OCI-LY3 (cell line): ENCODE measurements at regions not wholly inside any gene's neighbourhood (a gene's known extent, or its start where the extent isn't known, plus 50 kb on each side); places are given as distances from the start of the nearest gene placed in this dataset.
"Not testable (repeated sequence)": the region's sequence is repeated elsewhere in the genome, so short reads cannot be mapped to it uniquely, and the experiment has no call there.

Source experiments
- H2AFZ ChIP-seq: fragments of 200-600, 300-600 bp; shearing (Covaris generic); 2 replicates; pipeline ENCODE4 v1.6.0; 2014; ENCODE audit warnings: antibody characterized with exemption, low read depth, low read length
- H3K27ac ChIP-seq: fragments of 200-600, 300-600 bp; sonication (generic); 2 replicates; pipeline ENCODE4 v1.5.1; 2014; ENCODE audit warnings: mild to moderate bottlenecking, low read length, moderate library complexity, mixed read lengths
- H3K27me3 ChIP-seq: fragments of 200-600, 300-600 bp; sonication (generic); 2 replicates; pipeline ENCODE4 v1.6.1; 2014; ENCODE audit warnings: low read depth, low read length, mixed read lengths
- H3K36me3 ChIP-seq: fragments of 200-600, 300-600 bp; sonication (generic); replicated peaks from 2 replicates; pipeline ENCODE3; 2014; ENCODE audit warnings: low read depth, low read length, mixed read lengths
- H3K4me1 ChIP-seq: fragments of 300-600, 200-600 bp; sonication (generic); 2 replicates; pipeline ENCODE4 v1.6.1; 2014; ENCODE audit warnings: low read length, mixed read lengths
- H3K4me2 ChIP-seq: fragments of 200-600, 300-600 bp; sonication (generic); 2 replicates; pipeline ENCODE4 v1.6.1; 2014; ENCODE audit warnings: low read length, mixed read lengths
- H3K4me3 ChIP-seq: fragments of 300-600, 200-600 bp; sonication (generic); 2 replicates; pipeline ENCODE4 v1.5.1; 2014; ENCODE audit warnings: antibody characterized with exemption, mild to moderate bottlenecking, low read length, moderate library complexity
- H3K79me2 ChIP-seq: fragments of 300-600, 200-600 bp; shearing (Covaris generic); 2 replicates; pipeline ENCODE4 v1.6.1; 2014; ENCODE audit warnings: mild to moderate bottlenecking, low read length, mixed read lengths
- H3K9ac ChIP-seq: fragments of 300-600, 200-600 bp; shearing (Covaris generic); 2 replicates; pipeline ENCODE4 v1.6.0; 2014; ENCODE audit warnings: mild to moderate bottlenecking, low read length, moderate library complexity
- H3K9me3 ChIP-seq: fragments of 200-600, 300-600 bp; shearing (Covaris generic); 2 replicates; pipeline ENCODE4 v1.6.1; 2014; ENCODE audit warnings: low read length, mixed read lengths; ENCODE audit not compliant: insufficient read depth
- H4K20me1 ChIP-seq: fragments of 200-600, 300-600 bp; sonication (generic); 2 replicates; pipeline ENCODE4 v1.6.1; 2016; ENCODE audit warnings: low read length, mixed read lengths; ENCODE audit not compliant: insufficient read depth
- EZH2phosphoT487 ChIP-seq: fragments of 200-600 bp; shearing (Covaris generic); IDR thresholded peaks from 2 replicates; pipeline ENCODE4 v1.6.1; 2018; ENCODE audit warnings: antibody characterized with exemption, mixed run types, low read depth
- TF ChIP-seq, protein P1 (sequence below): fragments of 200-600, 300-600 bp; sonication (generic); IDR thresholded peaks from 2 replicates; pipeline ENCODE4 v1.5.1; 2014; ENCODE audit warnings: antibody characterized with exemption, low read length, low read depth

DNA sequence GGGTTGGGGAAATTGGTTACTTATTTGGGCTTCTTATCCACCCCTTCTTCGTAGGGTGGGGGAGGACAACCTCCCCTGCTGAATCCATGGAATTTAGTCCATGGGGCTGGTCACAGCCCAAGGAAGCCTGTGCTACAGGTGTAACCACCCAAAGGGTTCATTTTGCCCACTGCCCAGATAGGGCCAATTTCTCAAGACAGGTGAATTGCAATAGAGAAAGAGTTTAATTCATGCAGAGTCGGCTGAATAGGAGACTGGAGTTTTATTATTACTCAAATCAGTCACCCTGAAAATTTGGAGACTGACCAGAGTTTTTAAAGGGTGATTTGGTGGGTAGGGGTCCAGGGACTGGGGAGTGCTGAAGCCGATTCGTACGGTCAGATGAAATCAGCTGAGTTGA lies 101.5 kb upstream of the HS3ST2 start:
- H3K36me3 ChIP-seq: no peaks in the 10 kb centered on the region

DNA sequence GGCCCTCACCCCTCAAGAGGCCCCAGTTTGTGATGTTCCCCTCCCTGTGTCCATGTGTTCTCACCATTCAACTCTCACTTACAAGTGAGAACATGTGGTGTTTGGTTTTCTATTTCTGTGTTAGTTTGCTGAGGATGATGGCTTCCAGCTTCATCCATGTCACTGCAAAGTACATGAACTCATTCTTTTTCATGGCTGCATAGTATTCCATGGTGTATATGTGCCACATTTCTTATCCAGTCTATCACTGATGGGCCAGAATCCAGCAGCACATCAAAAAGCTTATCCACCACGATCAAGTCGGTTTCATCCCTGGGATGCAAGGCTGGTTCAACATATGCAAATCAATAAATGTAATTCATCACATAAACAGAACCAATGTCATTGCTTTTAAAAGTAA lies 95.4 kb upstream of the HS3ST2 start:
- H3K27me3 ChIP-seq: 0 out of 2 replicates have a peak, but pooled peaks cover 11% of the 10 kb centered on the region
- H3K4me1 ChIP-seq, H3K9me3 ChIP-seq, H3K4me2 ChIP-seq, H2AFZ ChIP-seq, H4K20me1 ChIP-seq, H3K9ac ChIP-seq, H3K36me3 ChIP-seq, H3K4me3 ChIP-seq, H3K27ac ChIP-seq, H3K79me2 ChIP-seq: not testable (repeated sequence)

More for the DNA sequence above, 101.5 kb upstream of the HS3ST2 start:
- Histone ChIP-seq H3K27ac (no peak overlapping the region), H3K9me3 (peaks cover 4% of the 10 kb centered on the region; the same call in 1 of the 2 replicates), H3K9ac (no peak overlapping the region), H3K4me1 (no peaks in the 10 kb centered on the region), H2AFZ (no peak overlapping the region), H3K4me2 (no peak overlapping the region), H3K27me3 (no peaks in the 10 kb centered on the region), H4K20me1 (no peaks in the 10 kb centered on the region), H3K79me2 (no peaks in the 10 kb centered on the region), H3K4me3 (no peak overlapping the region)
- TF ChIP-seq EZH2phosphoT487: no peak
- TF ChIP-seq, protein P1, sequence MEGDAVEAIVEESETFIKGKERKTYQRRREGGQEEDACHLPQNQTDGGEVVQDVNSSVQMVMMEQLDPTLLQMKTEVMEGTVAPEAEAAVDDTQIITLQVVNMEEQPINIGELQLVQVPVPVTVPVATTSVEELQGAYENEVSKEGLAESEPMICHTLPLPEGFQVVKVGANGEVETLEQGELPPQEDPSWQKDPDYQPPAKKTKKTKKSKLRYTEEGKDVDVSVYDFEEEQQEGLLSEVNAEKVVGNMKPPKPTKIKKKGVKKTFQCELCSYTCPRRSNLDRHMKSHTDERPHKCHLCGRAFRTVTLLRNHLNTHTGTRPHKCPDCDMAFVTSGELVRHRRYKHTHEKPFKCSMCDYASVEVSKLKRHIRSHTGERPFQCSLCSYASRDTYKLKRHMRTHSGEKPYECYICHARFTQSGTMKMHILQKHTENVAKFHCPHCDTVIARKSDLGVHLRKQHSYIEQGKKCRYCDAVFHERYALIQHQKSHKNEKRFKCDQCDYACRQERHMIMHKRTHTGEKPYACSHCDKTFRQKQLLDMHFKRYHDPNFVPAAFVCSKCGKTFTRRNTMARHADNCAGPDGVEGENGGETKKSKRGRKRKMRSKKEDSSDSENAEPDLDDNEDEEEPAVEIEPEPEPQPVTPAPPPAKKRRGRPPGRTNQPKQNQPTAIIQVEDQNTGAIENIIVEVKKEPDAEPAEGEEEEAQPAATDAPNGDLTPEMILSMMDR: no peak

DNA sequence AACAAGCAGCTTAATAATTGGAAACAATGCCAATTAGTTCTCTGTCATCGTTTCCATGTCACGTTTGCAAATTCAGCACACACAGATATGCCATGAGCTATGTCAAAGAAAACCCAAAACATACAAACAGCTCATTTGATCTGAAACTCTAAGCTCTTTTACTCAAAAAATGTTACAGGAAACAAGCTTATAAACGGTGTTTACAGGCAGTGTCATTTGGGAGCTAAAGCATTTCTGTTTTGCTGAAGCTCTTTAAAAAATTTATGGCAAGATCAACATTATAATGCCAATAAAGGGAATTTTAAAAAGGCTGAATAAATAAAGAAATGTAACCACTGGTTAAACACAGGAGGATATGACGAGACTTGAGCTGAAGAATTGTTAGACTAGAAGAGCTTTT lies 94.0 kb upstream of the HS3ST2 start:
- no peak overlapping the region for H3K4me3 ChIP-seq
- H3K79me2 ChIP-seq: no peaks in the 10 kb centered on the region
- no peaks in the 10 kb centered on the region for H3K9me3 ChIP-seq
- no peak overlapping the region for H3K4me2 ChIP-seq
- TF ChIP-seq, protein P1: no peak
- no peak for TF ChIP-seq EZH2phosphoT487
- H3K27ac ChIP-seq: no peak overlapping the region
- H3K4me1 ChIP-seq: no peaks in the 10 kb centered on the region
- no peak overlapping the region for H3K9ac ChIP-seq
- H3K36me3 ChIP-seq: no peaks in the 10 kb centered on the region
- no peak overlapping the region for H2AFZ ChIP-seq
- H3K27me3 ChIP-seq: 0 out of 2 replicates have a peak, but pooled peaks cover 11% of the 10 kb centered on the region
- H4K20me1 ChIP-seq: no peaks in the 10 kb centered on the region

DNA sequence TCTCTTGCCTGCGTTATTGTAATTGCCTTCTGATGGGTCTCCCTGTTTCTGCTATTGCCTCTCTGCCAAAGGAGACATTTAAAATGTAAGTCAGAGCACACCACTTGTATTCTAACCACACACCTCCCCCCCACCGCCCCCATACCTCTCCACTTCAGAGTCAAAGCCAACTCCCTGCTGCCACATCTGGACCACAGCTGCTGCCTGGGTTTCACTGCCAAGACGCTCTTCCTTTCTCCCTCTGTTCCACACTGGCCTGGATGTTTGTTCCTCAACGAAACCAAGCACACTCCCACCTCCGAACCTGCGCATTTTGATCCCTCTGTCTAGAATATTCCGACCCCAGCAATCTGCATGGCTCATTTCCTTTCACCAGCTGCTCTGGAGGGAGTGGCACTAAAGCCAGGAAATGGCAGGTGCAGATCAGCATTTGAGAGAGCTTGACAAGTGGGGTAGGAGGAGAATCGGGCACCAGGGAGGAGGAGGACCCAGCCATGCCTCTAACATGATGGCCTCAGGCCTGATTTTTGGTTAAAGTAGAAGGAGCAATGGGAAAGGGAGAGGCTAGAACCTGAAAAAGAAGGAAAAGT lies 92.4 kb upstream of the HS3ST2 start:
- H3K4me1 ChIP-seq: no peaks in the 10 kb centered on the region
- H3K4me2 ChIP-seq: no peak overlapping the region
- no peak overlapping the region for H3K27ac ChIP-seq
- 0 out of 2 replicates have a peak, but pooled peaks cover 11% of the 10 kb centered on the region for H3K27me3 ChIP-seq
- H3K9me3 ChIP-seq: no peaks in the 10 kb centered on the region
- H3K36me3 ChIP-seq: no peaks in the 10 kb centered on the region
- H4K20me1 ChIP-seq: no peaks in the 10 kb centered on the region
- H3K9ac ChIP-seq: no peak overlapping the region
- no peak overlapping the region for H2AFZ ChIP-seq
- no peaks in the 10 kb centered on the region for H3K79me2 ChIP-seq
- H3K4me3 ChIP-seq: no peak overlapping the region
- no peak for TF ChIP-seq EZH2phosphoT487

DNA sequence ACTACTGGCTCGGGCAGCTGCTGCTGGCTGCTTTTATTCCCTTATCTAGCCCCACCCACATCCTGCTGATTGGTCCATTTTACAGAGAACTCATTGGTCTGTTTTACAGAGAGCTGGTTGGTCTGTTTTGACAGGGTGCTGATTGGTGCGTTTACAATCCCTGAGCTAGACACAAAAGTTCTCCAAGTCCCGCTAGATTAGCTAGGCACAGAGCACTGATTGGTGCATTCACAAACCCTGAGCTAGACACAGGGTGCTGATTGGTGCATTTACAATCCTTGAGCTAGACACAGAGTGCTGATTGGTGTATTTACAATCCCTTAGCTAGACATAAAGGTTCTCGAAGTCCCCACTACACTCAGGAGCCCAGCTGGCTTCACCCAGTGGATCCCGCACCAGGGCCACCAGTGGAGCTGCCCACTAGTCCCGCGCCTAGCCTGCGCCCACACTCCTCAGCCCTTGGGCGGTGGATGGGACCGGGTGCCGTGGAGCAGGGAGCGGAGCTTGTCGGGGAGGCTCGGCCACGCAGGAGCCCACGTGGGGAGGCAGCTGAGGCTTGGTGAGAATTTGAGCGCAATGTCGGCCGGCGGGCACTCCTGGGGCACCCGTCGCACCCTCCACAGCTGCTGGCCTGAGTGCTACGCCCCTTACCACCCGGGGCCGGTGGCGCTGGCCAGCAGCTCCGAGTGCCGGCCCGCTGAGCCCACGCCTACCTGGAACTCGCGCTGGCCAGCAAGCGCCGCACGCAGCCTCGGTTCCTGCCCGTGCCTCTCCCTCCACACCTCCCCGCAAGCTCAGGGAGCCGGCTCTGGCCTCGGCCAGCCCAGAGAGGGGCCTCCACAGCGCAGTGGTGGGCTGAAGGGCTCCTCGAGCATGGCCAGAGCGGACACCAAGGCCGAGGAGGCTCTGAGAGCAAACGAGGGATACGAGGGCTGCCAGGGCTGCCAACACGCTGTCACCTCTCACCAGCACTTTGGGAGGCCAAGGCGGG lies 91.1 kb upstream of the HS3ST2 start:
- H3K9ac ChIP-seq, H4K20me1 ChIP-seq, H3K4me1 ChIP-seq, H2AFZ ChIP-seq, H3K4me3 ChIP-seq, H3K27ac ChIP-seq, H3K9me3 ChIP-seq, H3K4me2 ChIP-seq, H3K79me2 ChIP-seq, H3K36me3 ChIP-seq: not testable (repeated sequence)
- peaks cover 15% of the 10 kb centered on the region; the same call in 1 of the 2 replicates for H3K27me3 ChIP-seq
